ENCODE measurements at regions not wholly inside any gene's neighbourhood (a gene's known extent, or its start where the extent isn't known, plus 50 kb on each side); places are given as distances from the start of the nearest gene placed in this dataset.

DNA sequence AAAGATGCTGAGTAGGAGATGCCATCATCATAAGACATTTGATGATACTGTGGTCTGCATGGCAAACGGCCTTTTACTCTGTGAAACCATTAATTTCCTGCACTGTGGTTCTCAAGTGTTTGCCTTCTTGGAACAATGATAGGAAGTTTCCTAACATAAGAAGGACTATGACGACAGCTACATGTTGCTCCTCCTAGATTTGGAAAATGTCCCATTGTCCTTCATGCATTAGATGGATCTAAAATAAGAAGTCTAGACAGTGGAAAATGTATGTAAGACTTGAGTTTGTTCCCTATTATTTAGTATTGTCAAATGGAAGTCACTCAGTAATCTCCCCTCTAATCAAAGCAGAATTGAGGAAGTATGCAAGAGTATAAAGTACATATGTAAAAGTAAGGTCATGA lies 98.5 kb upstream of the TMEM170B start:
- TF ChIP-seq, protein P1, sequence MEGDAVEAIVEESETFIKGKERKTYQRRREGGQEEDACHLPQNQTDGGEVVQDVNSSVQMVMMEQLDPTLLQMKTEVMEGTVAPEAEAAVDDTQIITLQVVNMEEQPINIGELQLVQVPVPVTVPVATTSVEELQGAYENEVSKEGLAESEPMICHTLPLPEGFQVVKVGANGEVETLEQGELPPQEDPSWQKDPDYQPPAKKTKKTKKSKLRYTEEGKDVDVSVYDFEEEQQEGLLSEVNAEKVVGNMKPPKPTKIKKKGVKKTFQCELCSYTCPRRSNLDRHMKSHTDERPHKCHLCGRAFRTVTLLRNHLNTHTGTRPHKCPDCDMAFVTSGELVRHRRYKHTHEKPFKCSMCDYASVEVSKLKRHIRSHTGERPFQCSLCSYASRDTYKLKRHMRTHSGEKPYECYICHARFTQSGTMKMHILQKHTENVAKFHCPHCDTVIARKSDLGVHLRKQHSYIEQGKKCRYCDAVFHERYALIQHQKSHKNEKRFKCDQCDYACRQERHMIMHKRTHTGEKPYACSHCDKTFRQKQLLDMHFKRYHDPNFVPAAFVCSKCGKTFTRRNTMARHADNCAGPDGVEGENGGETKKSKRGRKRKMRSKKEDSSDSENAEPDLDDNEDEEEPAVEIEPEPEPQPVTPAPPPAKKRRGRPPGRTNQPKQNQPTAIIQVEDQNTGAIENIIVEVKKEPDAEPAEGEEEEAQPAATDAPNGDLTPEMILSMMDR (IDR thresholded peaks at IDR 0.05) = no peak
- TF ChIP-seq POLR2A (IDR thresholded peaks at IDR 0.05) (no peak), EP300 (IDR thresholded peaks at IDR 0.05) (peak; percentile 52 to 71)
